ENCODE measurements at regions not wholly inside any gene's neighbourhood (a gene's known extent, or its start where the extent isn't known, plus 50 kb on each side); places are given as distances from the start of the nearest gene placed in this dataset.

DNA sequence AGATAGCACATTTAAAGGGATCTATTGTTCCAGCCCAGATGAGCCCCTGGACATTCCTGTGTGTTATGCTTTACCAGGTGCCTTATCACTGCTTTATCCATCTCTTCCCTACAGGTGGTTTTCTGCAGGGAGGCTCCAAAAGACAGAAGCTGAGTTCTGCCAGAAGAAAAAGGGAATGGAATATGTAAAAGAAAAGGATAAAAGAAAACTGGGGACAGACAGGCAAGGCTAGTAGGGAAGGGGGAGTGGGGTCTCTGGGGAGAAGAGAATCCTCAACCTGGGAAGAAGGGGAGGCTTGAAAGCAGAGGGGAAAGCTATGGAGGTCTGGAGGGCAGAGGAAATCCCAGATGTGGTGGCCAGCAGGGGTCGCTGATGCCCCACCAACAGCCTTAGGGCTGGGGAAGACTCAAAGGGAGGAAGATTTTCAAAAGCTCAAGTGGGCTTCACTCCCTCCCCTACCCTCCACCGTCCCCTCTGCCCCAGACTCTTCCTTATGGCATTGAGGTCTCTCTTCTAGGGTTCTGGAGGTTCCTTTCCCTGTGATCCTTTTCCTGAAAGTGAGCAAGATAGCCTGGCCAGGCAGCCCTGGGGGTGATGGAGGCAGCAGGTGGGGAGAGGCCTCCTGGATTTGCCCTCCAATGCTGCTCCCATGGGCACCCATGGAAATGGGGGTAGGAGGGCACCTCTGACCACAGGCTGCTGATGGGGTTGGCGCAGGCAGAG lies 178.1 kb upstream of the PKDCC start:
- Mint-ChIP-seq H3K36me3 (no peaks in the 10 kb centered on the region), H3K27ac (peak overlapping the region in 1 of 7 donors; percentile 42), H3K27me3 (ENCODE audit: low read depth in 3 of 3) (peaks cover 1 to 9% (median 3%) of the 10 kb centered on the region in 3 donors), H3K9me3 (no peaks in the 10 kb centered on the region), H3K4me3 (no peak overlapping the region), H3K4me1 (peaks cover 2% of the 10 kb centered on the region)
- DNase-seq = peak; percentile 33 to 54 (median 35)
- peaks cover 0 to 2% of the 10 kb centered on the region in 2 donors for H3K27me3 ChIP-seq (ENCODE audit: control insufficient read depth in 2 of 2, insufficient read depth in 2 of 2, low read length in 2 of 2)
- TF ChIP-seq, protein P1, sequence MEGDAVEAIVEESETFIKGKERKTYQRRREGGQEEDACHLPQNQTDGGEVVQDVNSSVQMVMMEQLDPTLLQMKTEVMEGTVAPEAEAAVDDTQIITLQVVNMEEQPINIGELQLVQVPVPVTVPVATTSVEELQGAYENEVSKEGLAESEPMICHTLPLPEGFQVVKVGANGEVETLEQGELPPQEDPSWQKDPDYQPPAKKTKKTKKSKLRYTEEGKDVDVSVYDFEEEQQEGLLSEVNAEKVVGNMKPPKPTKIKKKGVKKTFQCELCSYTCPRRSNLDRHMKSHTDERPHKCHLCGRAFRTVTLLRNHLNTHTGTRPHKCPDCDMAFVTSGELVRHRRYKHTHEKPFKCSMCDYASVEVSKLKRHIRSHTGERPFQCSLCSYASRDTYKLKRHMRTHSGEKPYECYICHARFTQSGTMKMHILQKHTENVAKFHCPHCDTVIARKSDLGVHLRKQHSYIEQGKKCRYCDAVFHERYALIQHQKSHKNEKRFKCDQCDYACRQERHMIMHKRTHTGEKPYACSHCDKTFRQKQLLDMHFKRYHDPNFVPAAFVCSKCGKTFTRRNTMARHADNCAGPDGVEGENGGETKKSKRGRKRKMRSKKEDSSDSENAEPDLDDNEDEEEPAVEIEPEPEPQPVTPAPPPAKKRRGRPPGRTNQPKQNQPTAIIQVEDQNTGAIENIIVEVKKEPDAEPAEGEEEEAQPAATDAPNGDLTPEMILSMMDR (IDR thresholded peaks at IDR 0.05) = peak; percentile 78
- H3K4me2 ChIP-seq (replicated peaks; ENCODE audit: extremely low read depth, low read length, poor library complexity, severe bottlenecking) = no peak overlapping the region
- H2AFZ ChIP-seq (ENCODE audit: insufficient read depth, low read depth, low read length, poor library complexity, severe bottlenecking) = no peak overlapping the region
- no peaks in the 10 kb centered on the region for H4K20me1 ChIP-seq (ENCODE audit: insufficient read depth, low read length)
- no peak overlapping the region for H3K4me3 ChIP-seq (replicated peaks in 1 of 3; ENCODE audit: low read depth in 2 of 3, low read length in 3 of 3)
- H3K9ac ChIP-seq (ENCODE audit: insufficient read depth, low read length, poor library complexity, severe bottlenecking) = no peak overlapping the region
- no peaks in the 10 kb centered on the region for H3K4me1 ChIP-seq (ENCODE audit: control insufficient read depth in 1 of 2, insufficient read depth in 2 of 2, low read length in 2 of 2)
- WGBS (ENCODE audit: insufficient coverage) = 44% methylated on average over 2 of the region's 3 CpGs
- intact Hi-C loops (cut with micrococcal nuclease) = loop anchor here (1.0 to 2.0 kb wide), 2 partner anchors 217 kb away; no protein-coding TSS in a partner anchor
- no peak overlapping the region for H3K27ac ChIP-seq (ENCODE audit: low read depth in 1 of 2, low read length in 2 of 2)
- no peaks in the 10 kb centered on the region for H3K36me3 ChIP-seq (replicated peaks in 1 of 2; ENCODE audit: control insufficient read depth in 1 of 2, insufficient read depth in 2 of 2, low read length in 2 of 2)
- no peaks in the 10 kb centered on the region for H3K9me3 ChIP-seq (replicated peaks in 1 of 2; ENCODE audit: control insufficient read depth in 1 of 2, insufficient read depth in 1 of 2, low read length in 2 of 2)
- no peaks in the 10 kb centered on the region for H3K79me2 ChIP-seq (ENCODE audit: insufficient read depth, low read length)

DNA sequence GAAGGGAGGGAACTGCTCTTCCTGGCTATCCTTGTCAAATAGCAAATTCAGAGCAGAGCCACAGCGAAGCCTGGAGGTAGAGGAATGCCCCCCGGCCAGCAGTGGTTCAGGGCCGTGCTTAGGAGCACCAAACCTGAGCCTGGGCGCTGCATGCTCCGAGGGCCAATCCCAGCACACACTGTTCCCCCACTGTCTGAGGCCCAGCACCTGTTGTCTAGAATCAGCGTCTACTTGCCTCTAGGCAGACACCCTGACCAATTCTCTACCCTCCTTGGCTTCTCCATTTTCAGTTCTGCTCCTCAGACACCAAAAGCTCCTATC lies 177.6 kb upstream of the PKDCC start:
- DNase-seq = no peak
- no peak overlapping the region for H3K4me2 ChIP-seq (replicated peaks; ENCODE audit: extremely low read depth, low read length, poor library complexity, severe bottlenecking)
- no peaks in the 10 kb centered on the region for H3K4me1 ChIP-seq (ENCODE audit: control insufficient read depth in 1 of 2, insufficient read depth in 2 of 2, low read length in 2 of 2)
- no peak overlapping the region for H3K4me3 Mint-ChIP-seq
- H3K27ac ChIP-seq (ENCODE audit: low read depth in 1 of 2, low read length in 2 of 2) = no peak overlapping the region
- no peak overlapping the region for H3K9ac ChIP-seq (ENCODE audit: insufficient read depth, low read length, poor library complexity, severe bottlenecking)
- H3K27ac Mint-ChIP-seq = no peak overlapping the region
- H4K20me1 ChIP-seq (ENCODE audit: insufficient read depth, low read length) = no peaks in the 10 kb centered on the region
- WGBS (ENCODE audit: insufficient coverage) = 88% methylated on average over 6 of the region's 6 CpGs
- H2AFZ ChIP-seq (ENCODE audit: insufficient read depth, low read depth, low read length, poor library complexity, severe bottlenecking) = no peak overlapping the region
- no peaks in the 10 kb centered on the region for H3K36me3 Mint-ChIP-seq
- no peaks in the 10 kb centered on the region for H3K9me3 Mint-ChIP-seq
- peaks cover 0 to 2% of the 10 kb centered on the region in 2 donors for H3K27me3 ChIP-seq (ENCODE audit: control insufficient read depth in 2 of 2, insufficient read depth in 2 of 2, low read length in 2 of 2)
- no peaks in the 10 kb centered on the region for H3K9me3 ChIP-seq (replicated peaks in 1 of 2; ENCODE audit: control insufficient read depth in 1 of 2, insufficient read depth in 1 of 2, low read length in 2 of 2)
- H3K4me1 Mint-ChIP-seq = peaks cover 2% of the 10 kb centered on the region
- H3K36me3 ChIP-seq (replicated peaks in 1 of 2; ENCODE audit: control insufficient read depth in 1 of 2, insufficient read depth in 2 of 2, low read length in 2 of 2) = no peaks in the 10 kb centered on the region
- TF ChIP-seq, protein P1 (IDR thresholded peaks at IDR 0.05) = no peak
- no peak overlapping the region for H3K4me3 ChIP-seq (replicated peaks in 1 of 3; ENCODE audit: low read depth in 2 of 3, low read length in 3 of 3)
- H3K27me3 Mint-ChIP-seq (ENCODE audit: low read depth in 3 of 3) = peaks cover 1 to 9% (median 3%) of the 10 kb centered on the region in 3 donors
- H3K79me2 ChIP-seq (ENCODE audit: insufficient read depth, low read length) = no peaks in the 10 kb centered on the region
- intact Hi-C loops (cut with micrococcal nuclease) = no loop called here
